GM12875 (cell line): ENCODE measurements at regions not wholly inside any gene's neighbourhood (a gene's known extent, or its start where the extent isn't known, plus 50 kb on each side); places are given as distances from the start of the nearest gene placed in this dataset.
"Not testable (repeated sequence)": the region's sequence is repeated elsewhere in the genome, so short reads cannot be mapped to it uniquely, and the experiment has no call there.

ENCODE experiments used
- H3K4me3 ChIP-seq: one replicate; pipeline ENCODE4 v1.5.1; 2011; ENCODE audit warnings: low read depth, low read length, control low read depth
- CTCF ChIP-seq: IDR thresholded peaks from 2 replicates; pipeline ENCODE4 v1.5.1; 2011; ENCODE audit warnings: low read depth, mild to moderate bottlenecking, control low read depth, inconsistent platforms, low read length, moderate library complexity, borderline replicate concordance; ENCODE audit not compliant: insufficient read depth

GRCh38 chr14:105911006-105911847, 384.8 kb downstream of the TMEM121 start:
- H3K4me3 ChIP-seq = no peak overlapping the region
- TF ChIP-seq CTCF = no peak

DNA sequence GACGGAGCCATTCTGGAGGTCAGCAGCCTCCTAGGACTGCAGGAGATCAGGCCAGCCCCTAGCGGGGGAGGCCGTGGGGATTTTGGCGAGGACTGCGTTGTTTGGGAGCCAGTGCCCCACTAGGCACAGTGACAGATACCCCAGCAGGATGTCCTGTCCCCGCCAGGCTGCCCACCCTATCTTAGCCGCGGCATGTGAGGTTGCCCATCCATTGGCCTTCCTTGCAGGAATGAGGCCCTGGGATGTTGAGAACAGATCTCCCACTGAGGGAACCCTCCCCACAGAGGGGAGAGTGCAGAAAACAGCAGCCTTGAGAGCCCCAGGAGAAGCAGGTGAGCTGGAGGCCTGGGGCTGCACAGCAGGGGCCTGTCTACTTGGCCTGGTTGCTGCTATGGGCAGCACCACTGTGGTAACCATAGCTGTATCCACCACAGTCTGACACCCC, 385.5 kb downstream of the TMEM121 start:
- H3K4me3 ChIP-seq = not testable (repeated sequence)

GRCh38 chr14:105912641-105913180, 386.3 kb downstream of the TMEM121 start:
- H3K4me3 ChIP-seq = no peak overlapping the region
- no peak for TF ChIP-seq CTCF

GRCh38 chr14:105913221-105913620, 386.8 kb downstream of the TMEM121 start:
- no peak overlapping the region for H3K4me3 ChIP-seq
- TF ChIP-seq CTCF = no peak

DNA sequence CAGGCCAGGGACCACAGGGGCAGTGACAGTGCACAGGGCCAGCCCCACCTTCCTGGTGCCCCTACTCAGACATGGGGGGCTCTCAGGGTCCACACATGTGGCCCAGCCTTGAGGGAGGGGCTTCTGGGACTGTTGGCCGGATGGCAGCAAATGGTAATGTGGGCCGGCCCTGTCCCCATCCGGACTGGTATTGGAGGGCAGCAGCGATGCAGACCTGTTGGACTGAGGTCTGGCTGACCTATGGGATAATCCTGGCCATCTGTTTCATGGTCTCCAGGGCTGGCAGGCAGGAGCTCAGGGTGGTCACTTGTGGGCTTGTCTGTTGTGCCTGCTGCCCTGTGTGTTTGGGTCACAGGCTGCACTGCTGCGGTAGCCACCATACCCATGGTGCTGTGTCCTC, 387.5 kb downstream of the TMEM121 start:
- H3K4me3 ChIP-seq = no peak overlapping the region
- no peak for TF ChIP-seq CTCF

- H3K4me3 ChIP-seq = not testable (repeated sequence)
These were observed 387.9 kb downstream of the TMEM121 start for GRCh38 chr14:105914281-105914680.

DNA sequence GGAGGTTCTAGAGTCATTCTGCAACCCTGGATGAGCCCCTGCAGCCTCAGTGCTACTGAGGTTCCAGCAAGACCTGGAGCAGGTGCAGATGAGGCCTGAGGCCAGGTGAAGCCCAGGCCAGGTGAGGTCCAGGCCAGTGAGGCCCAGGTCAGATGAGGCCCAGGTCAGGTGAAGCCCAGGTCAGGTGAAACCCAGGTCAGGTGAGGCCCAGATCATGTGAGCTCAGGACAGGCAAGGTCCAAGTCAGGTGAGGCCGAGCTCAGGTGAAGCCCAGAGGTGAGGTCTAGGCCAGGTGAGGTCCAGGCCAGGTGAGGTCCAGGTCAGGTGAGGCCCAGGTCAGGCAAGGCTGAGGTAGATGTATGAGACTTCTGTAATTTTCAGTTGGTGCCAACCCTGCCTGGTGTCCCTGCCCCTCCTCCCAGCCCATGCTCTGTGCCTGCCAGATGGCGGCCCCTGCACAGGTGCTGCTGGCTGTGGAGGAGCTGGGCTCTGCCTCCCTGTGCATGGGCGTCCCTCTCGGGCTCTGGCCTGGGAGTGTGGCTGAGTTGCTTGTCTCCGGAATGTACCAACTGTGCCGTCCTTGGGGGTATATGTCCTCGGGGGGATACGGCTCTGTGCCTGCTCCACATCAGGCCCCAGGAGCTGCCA, 388.5 kb downstream of the TMEM121 start:
- TF ChIP-seq CTCF = no peak

GRCh38 chr14:105915546-105915945, 389.2 kb downstream of the TMEM121 start:
- not testable (repeated sequence) for H3K4me3 ChIP-seq

More for the DNA sequence above, 388.5 kb downstream of the TMEM121 start:
- no peak overlapping the region for H3K4me3 ChIP-seq

DNA sequence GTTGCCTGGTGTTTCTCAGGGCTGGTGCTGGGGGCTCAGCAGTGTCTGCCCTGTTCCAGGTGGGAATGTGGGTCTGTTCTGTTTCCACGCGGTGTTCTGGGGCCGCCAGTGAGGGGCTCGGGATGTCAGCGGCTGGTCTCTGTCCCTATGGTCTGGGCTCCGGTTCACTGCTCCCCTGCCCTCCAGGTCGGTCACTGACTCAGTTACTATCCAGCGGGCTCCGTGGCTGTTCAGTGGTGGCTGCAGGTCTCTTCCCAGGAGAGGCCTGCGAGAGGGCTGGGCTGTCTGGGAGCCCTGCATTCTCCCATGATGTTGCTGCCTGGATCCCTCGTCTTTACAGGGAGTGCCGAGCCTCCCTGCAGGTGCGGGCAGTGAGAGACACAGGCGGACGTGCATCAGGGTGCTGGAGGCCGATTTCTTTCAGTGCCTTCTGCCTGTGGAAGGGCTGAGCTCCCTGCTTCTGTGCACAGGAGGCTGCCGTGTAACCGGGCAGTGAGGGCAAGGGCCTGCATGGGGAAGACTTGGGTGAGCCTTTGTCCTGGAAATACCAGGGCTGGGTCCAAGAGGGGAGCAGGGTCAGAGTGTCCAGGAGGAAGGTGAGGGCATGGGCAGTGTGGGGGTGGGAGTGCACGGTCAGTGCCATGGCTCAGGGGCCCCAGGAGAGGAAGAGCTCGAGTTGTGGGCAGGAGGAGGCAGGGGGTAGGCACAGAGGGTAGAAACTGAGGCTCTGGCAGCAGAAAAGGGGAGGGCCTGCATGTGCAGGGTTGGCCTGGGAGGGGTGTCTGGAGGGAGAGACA, 391.0 kb downstream of the TMEM121 start:
- H3K4me3 ChIP-seq = not testable (repeated sequence)
